IPS DF 4.7 (cell line): ENCODE measurements at regions not wholly inside any gene's neighbourhood (a gene's known extent, or its start where the extent isn't known, plus 50 kb on each side); places are given as distances from the start of the nearest gene placed in this dataset.
"Not testable (repeated sequence)": the region's sequence is repeated elsewhere in the genome, so short reads cannot be mapped to it uniquely, and the experiment has no call there.

Experiments
- DNase-seq: peaks from one replicate; pipeline ENCODE4 v3.0.0-alpha.2; 2013; ENCODE audit warnings: low spot score; ENCODE audit errors: extremely low read depth

DNA sequence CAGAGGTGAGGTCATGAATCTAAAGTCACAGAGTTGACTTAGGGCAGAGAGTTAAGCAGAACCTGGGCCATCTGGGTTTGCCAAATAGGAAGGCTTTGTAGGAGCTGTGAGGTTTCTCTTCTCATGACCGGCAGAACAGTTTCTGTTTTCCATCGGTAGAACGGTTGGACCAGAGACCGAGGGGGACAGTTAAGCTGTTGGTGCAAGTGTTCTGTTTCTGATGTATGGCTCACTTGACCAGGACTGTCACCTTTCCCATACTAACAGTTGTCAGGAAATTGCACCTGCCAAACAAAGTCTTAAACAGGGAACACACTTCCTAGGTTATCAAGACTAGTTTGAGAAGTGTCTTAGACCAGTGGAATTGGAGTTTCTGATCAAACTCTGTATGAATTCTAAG, 158.3 kb downstream of the PDCD6IP start:
- no peak for DNase-seq

DNA sequence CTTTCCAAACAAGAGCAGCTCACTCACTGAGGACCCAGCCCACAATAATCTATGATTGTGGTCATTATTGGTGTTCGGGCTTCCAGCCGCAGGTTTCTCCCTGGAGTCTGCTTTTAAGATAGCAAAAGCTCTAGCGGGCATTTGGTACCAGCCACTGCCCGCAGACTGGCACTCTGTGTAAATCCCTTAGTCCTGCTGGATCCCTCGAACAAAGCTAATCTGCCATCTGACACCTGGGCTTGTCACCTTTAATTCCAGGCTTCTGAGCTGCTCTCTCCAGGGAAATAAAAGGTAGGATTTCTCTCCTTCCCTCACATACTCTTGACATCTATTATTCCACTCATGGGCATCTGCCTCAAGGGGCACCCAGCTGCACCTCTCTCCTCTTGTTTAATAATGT, 158.7 kb downstream of the PDCD6IP start:
- no peak for DNase-seq

- no peak for DNase-seq
Measured at GRCh38 chr3:33958661-33959060, 160.2 kb downstream of the PDCD6IP start.

DNA sequence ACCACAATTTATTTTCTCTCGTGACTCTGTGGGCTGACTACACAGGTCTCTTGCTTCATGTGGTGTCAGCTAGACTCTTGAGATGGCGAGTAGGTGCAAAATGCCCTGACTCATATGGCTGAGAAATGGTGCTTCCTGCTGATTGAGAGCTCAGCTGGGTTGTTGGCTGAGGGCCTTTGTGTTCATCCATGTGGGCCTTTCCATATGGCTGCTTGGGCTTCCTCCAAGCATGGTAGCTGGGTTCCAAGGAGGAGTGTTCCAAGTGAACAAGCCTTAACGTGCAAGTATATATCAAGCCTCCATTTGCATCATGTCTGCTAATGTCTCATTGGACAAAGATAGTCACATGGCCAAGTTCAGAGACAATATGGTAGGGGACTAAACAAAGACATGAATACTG, 164.0 kb downstream of the PDCD6IP start:
- no peak for DNase-seq

DNA sequence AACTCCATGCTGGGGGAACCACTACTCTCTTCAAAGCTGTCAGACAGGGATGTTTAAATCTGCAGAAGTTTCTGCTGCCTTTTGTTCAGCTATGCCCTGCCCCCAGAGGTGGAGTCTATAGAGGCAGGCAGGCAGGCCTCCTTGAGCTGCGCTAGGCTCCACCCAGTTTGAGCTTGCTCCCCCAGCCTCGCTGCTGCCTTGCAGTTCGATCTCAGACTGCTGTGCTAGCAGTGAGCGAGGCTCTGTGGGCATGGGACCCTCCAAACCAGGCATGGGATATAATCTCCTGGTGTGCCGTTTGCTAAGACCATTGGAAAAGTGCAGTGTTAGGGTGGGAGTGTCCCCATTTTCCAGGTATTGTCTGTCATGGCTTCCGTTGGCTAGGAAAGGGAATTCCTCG, 171.8 kb downstream of the PDCD6IP start:
- DNase-seq, result not testable (repeated sequence)

GRCh38 chr3:33971055-33971454, 172.6 kb downstream of the PDCD6IP start:
- DNase-seq, result no peak

DNA sequence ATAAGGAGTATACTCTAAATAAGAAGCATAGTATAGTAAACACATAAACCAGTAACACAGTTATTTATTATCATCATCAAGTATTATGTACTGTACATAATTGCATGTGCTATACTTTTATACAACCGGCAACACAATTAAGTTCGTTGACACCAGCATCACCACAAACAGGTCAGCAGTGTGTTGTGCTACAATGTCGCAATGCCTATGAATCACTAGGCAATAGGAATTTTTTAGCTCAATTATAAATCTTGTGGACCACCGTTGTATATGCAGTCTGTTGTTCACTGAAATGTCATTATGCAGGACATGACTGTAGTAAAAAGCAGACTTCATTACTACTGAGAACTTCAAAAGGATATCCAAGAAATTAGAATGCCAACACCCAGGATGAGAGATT, 177.0 kb downstream of the PDCD6IP start:
- DNase-seq, result no peak

- DNase-seq, result no peak
Measured at GRCh38 chr3:33977227-33977626, 178.8 kb downstream of the PDCD6IP start.

- peak; percentile 9 for DNase-seq
Measured at GRCh38 chr3:33980252-33980651, 181.8 kb downstream of the PDCD6IP start.

DNA sequence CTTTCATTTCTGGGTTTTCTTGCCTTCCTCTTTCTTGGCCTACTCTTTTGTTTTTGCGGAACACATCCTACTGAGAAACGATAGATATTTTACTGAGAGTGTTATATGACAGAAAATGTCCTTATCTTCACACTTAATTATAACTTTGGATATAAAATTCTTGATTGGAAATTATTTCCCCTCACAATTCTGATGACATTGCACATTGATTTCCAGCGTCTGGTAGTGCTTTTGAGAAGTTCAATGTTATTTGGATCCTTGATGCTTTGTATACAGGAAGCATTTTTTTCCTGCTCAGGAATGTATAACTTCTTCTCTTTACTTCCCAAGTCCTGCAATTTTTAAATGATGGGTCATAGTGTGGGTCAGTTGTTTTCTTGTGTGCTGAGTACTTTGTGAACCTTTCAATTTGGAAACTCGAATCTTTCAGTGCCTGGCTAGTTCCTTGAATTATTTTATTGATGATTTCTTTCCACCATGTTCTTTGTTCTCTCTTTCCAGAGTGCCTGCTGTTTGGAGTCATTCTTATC, 183.9 kb downstream of the PDCD6IP start:
- no peak for DNase-seq

DNA sequence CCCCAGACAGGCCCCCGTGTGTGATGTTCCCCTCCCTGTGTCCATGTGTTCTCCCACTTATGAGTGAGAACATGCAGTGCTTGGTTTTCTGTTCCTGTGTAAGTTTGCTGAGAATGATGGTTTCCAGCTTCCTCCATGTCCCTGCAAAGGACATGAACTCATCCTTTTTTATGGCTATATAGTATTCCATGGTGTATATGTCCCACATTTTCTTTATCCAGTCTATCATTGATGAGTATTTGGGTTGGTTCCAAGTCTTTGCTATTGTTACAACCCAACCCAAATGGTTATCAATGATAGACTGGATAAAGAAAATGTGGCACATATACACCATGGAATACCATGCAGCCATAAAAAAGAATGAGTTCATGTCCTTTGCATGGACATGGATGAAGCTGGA, 184.5 kb downstream of the PDCD6IP start:
- not testable (repeated sequence) for DNase-seq

GRCh38 chr3:33989229-33989628, 190.8 kb downstream of the PDCD6IP start:
- no peak for DNase-seq

GRCh38 chr3:33991673-33992072, 193.2 kb downstream of the PDCD6IP start:
- no peak for DNase-seq

DNA sequence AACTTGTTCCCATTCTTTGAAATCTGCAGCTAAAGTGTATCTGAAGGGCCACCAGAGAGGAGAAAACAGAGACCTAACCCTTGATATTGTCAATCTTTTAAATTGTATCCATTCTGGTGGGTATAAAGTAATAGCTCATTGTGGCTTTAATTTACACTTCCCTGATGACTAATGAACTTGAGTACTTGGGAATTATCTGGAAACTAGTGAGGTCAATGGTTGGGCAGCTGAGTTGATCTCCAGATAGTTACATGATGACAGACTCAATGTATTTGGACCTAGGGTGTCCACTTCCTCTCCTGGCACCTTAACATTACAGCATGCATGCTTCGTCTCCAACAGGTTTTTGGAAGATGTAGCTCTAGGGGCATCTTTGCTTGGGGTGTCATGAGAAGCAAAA, 195.2 kb downstream of the PDCD6IP start:
- DNase-seq, result no peak

- no peak for DNase-seq
Measured at GRCh38 chr3:33994568-33994967, 196.1 kb downstream of the PDCD6IP start.

DNA sequence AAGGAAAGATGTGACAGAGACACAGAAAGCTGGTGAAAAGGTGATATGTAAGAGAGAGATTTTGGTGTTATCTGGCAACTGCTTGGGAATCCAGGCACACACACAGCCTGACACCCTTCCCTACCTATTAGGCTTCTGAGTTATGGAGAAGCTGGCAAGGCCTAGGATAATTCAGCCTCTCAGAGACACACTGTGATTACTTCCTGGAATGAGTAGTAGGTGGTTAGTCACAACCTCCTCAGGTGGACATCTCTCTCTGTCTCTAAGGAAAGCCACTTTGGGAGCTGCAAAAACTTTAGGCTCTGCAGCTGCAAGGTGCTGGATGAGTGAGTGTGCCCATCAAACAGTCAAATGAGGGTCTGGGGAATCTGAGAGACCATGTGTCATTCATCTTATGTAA, 201.9 kb downstream of the PDCD6IP start:
- DNase-seq, result no peak

GRCh38 chr3:34001022-34001421, 202.6 kb downstream of the PDCD6IP start:
- no peak for DNase-seq

DNA sequence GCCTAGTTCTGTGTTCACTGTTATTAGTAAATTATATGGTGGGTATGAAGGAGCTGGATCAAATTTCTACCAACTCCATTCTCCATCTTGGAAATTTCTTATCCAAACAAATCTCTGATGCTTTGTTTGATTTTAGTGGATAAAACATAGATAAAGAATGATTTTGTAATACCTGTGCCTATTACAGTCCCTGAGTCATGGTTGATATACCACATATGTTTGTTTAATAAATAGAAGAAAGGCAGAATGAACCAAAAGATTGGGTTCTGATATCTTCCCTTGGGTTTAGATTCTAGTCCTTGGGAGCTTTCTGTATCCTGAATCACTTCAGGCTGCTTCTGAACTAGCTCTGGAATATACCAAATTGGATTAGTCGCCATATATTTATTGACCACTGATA, 203.6 kb downstream of the PDCD6IP start:
- no peak for DNase-seq

GRCh38 chr3:34002569-34003100, 204.2 kb downstream of the PDCD6IP start:
- no peak for DNase-seq

GRCh38 chr3:34005886-34006285, 207.5 kb downstream of the PDCD6IP start:
- no peak for DNase-seq

DNA sequence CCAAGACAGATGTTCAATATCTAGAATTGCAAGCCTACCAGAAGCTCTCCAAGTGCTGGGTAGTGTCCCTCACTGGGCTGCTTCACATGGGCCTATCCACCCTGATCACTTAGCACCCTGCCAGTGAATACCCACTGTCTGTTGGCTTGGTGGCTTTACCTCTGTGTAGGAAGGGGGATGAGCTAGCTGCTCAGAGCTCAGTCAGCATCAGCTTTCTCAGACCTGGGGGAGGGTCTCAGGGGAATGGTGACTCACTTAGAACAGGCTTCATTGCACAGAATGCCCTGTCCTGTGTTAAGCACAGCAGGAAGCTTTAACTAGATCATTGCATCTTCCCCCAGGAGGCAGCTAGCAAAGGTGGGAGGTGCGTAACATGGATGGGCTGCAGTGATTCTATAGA, 209.8 kb downstream of the PDCD6IP start:
- no peak for DNase-seq

DNA sequence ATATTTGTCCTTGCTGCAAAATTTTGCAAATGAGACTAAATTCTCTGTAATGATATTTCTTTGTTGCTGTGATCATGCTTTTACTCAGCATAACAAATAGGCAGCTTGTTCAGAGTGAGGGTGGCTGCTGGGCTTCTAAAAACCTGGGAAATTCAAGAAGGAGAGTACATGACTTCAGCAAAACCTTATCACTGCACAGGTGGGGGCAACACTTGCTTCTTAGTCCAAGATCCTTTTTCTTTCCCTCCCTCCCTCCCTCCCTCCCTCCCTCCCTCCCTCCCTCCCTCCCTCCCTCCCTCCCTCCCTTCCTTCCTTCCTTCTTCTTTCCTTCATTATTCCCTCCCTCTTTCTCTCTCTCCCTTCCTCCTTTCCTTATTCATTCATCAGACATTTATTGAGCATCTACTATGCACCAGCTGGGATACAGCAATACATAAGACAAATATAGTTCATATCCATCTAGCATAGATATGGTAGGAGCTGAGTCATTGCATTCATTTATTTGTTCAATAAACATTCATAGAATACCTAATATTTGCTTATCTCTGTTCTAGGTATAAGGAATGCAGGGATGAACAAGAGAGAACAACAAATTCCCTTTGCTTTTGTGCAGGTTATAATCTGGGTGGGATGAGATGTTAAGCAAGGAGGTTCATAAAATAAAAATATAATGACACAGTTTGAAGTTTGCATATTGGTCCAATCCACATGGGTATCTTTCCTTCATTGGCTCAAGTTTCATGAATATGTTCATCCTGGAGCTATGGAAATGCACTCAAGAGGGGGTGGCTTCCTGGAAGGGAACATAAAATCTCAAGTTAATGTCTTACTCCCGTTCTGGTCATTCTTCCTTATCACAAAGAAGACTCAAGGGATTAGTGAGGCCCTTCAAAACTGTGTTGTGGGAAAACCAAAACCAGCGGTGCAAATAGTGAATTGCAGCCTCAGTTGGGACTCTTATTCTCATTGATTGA, 210.7 kb downstream of the PDCD6IP start:
- no peak for DNase-seq
